HG02840 (cell line): ENCODE measurements at regions not wholly inside any gene's neighbourhood (a gene's known extent, or its start where the extent isn't known, plus 50 kb on each side); places are given as distances from the start of the nearest gene placed in this dataset.
A peak's percentile ranks its signal among the peaks of the same experiment; 100 is the strongest.

Experiments used
- ATAC-seq: cut with Tn5 transposase; IDR thresholded peaks from one replicate; pipeline ENCODE4 v1.9.1; 2021; ENCODE audit warnings: mild to moderate bottlenecking, moderate library complexity, moderate number of reproducible peaks; ENCODE audit not compliant: unreplicated experiment, low FRiP score

DNA sequence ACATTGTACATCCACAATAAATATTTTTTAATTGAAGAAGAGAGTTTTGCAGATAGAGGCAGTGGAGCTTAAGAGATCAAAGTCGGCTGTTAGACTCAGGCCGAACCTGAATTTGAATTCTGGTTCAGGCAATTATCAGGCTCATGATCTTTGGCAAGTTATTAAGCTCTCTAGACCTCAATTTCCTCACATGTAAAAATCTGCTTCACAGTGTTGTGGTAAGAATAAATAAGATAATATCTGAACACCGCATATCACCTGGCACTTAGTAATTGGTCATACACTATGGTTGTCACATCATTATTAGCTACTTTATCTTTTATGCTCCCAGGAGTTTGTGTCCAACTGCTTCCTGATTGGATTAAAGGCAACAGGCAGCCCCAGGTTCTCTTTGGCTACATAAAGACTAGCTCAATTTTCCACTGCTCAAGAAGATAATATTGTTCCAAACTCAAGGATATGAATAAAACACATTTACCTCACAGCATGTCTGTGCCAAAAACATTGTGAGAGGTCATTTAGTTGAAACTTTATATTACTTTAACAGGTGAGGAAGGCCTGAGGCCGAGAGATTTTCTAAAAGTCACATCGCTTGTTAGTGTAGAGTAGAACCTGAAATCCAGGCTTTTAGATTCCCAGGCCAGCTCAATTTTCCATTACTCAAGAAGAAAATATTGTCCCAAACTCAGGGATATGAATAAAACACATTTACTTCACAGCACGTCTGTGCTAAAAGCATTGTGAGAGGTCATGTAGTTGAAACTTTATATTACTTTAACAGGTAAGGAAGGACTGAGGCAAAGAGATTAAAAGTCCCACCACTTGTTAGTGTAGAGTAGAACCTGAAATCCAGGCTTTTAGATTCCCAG, 289.2 kb upstream of the PTGER4 start:
- ATAC-seq = no peak

DNA sequence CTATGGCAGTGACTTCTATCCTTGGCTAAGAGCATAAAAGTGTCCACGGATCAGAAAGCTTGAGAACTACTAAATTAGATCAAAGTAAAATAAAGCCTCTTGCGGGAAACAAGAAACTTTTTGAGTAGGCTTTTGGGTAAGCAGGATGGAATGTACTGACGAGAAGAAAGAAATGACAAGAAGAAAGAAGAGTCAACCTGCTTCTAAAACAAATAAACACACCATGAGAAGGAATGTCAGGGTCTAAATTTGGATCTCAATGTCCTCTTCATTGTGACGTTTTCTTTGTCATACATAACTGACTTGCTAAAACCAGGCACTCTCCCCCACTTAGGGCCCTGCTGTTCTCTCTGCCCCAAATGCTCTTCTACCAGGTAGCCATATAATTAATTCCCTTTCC, 290.1 kb upstream of the PTGER4 start:
- no peak for ATAC-seq

DNA sequence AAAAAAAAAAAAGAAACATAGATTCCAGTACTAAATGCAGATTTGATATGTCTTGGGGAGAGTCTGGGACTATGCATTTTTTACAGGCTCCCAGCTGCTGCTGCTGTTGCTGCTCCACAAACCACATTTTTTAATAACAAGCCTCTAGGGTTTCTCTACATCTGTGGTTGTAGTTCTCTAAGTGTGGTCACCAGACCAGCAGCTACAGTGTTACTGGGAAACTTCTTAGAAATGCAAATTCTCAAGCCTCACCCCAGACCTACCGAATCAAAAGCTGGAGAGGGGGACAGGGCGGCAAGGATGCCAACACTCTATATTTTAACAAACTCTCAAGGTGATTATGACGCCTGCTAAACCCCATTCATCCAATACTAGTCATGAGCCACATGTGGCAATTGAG, 293.4 kb upstream of the PTGER4 start:
- ATAC-seq = peak; percentile 86

DNA sequence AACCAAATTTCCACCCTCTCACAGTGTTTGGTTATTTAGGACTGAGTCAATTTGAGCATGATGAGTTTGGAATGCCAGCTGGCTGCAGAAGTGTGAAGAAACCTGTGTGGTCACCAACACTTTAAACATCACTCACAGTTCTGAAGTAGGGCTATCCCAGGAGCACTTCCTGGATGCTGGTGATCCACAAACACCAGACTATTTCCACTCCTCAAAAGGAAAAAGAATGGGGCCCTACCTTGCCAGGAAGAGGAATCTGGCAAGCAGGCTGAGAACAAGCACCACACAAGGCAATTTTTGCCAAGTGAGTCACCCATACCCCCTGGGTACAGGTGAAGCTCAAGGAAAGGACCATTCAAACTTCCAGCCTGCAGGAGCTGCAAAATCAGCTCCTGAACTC, 294.2 kb upstream of the PTGER4 start:
- no peak for ATAC-seq

DNA sequence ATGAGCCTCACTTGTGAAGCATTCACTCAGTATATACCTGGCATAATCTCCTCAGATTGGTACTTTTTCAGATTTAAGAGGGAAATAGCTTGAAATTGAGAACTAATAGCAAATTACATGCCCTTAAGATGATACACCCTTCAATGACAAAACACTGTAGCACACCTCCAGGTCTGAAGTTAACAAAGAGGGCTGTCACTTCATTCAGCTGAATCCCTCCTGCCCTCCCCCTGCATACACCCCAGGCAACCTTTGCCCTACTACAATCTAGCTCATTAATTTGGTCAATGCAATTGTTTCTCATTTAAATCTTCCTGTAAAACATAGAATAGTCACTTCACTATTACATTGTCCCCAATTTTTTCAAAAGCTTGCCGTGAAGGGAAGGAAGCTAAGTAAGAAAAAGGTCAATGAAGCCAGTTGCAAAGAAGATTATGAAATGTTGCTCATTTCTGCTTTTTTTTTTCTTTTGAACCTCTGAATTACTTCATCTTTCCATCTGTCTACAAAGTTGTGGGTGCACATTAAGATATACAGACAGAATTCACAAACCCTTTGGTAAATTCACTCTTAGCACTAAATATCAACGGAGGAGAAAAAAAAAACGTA, 294.8 kb upstream of the PTGER4 start:
- no peak for ATAC-seq

DNA sequence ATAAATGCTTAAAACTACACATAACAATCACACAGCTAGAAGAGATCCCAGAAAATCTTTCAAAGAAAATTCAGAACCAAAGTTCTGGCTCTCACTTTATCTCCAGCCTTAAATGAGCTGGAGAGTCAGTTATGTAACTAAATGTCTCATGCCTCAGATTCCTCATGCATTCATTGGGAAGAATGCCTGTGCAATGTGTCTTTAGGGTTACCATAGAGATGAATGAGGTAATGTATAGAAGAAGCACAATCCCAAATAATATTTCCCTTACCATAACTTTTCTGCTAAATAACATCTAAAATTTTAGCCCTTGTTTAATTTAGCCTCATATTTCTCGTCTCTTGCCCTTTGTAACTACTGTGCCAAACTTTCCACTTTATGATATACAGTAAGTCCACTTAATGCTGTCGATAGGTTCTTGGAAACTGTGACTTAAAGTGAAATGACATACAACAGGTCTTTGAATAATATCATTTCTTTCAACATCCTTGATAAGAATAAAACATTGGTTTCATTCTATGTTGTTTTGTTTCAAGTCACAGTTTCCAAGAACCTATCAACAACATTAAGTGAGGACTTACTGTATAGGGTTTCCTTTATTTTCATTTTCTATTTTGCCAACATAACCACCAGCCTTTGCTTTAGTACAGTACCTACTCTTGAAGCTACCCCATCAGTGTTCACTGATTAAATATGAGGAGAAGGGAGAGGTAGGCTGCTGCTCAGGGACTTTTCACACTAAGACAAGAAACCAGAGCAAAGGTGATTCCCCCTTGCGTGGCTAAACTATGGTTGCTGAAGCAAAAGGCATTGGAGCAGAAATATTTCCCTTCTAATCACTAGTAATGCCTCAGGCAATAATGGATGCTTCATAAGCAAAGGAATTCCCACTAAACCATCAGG, 295.7 kb upstream of the PTGER4 start:
- no peak for ATAC-seq

DNA sequence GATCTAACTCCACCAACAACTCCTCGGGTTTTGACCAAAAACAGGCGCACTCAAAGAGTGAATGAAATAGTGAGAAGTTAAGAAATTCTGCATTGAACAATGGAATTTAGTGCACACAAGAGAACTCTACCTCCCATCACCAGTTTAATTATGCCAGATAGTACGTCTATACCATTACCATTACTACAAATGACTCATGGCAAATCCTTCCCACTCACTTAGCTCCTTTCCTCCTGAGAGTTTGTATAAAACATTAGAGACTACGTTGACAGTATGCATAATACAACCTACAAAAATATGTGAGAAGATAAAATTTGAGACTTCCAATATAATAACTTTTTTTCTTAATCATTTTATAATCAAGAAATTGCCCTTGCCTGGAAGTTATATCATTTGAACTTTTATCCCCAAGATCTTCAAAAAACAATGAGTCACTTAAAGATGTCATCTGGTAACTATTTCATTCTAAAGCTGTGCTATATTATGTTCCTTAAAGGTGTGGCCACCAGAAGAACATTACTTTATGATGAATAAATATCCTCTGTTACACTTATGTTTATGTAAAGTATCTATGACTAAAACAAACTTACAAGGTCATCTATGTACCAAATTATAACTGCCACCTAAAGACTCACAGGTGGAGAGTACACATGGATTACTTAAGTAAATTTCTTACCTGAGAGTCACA, 297.9 kb upstream of the PTGER4 start:
- no peak for ATAC-seq

DNA sequence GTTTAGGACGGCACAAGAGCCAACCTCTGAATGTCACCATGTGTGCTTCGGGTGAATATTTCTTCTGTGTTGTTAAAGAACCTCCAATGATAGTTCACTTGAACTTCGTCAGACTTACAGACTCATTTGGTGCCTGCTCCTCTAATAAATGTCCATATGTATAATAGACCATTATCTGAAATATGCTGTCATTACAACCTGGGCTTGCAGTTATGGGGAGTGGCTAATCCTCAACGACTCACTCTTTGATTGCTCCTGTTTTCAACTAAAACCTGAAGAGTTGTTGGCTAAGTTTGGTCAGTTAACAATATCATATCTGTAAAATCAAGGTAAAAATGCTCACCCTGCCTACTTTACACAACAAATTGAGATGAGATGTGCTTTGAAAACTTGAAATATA, 298.7 kb upstream of the PTGER4 start:
- ATAC-seq = no peak

DNA sequence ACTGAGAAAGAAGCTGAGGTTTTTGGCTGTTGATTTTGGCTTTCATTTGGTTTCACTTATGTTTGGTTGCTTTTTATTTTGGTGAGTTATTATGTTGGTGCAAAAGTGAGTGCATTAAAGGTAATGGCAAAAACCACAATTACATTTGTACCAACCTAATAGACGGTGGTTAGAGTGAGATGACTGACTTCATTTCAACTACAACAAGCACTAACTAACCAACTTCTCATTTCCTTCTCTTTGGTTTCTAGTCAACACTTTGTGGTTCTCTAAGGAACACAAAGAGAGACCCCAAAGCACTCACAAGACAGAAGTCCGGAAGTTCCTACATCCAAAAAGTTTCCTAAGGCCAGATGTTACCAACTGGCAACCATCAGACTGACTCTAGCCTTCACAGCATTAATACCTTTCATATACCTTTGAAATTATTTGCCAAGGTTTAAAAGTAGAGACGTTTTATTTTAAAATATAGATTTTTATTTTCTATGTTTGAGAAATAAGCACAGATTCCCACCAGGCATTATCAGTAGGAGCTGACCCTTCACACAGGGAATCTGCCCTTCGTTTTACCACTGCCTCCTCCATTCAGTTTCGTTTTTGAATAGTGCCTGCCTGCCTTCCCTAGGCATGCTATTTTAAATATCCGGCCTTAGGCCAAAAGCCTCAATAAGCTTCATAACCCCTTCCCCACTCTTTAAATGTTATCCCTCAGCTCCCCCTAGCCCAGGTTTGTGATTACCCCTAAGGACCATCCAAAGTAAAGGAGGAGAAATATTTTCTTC, 301.1 kb upstream of the PTGER4 start:
- ATAC-seq = peak; percentile 62

DNA sequence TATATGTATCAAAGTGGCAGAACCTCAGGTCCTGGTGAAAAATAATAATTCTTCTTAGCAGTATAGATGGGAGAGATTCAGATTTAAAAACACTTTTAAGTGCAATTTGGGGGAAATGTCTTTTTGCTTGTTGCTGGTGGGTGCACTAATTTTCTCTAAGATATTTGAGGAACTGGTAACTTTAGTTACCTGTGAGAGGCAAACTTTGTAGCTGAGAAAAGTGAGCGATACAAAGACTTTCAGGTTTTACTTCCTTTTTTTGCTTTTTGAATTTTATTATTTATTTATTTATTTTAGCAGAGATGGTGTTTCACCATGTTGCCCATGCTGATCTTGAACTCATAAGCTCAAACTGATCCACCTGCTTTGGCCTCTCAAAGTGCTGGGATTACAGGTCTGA, 303.1 kb upstream of the PTGER4 start:
- no peak for ATAC-seq

DNA sequence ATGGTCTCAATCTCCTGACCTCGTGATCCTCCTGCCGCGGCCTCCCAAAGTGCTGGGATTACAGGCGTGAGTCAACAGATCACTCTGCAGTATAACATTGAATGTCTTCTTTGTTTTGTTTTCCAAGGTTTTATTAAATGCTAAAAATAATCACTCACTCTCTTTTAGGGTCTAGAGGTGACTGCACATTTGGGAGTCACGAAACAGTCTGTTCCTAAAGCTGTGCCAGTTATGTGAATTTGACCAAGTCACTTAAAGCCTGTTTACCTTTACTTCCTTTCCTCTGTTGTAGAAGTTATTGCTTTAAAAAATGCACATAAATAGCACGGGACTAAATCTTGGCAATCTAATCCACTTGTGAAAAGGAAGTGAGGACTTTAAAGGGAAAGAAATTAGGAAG, 304.9 kb upstream of the PTGER4 start:
- no peak for ATAC-seq

DNA sequence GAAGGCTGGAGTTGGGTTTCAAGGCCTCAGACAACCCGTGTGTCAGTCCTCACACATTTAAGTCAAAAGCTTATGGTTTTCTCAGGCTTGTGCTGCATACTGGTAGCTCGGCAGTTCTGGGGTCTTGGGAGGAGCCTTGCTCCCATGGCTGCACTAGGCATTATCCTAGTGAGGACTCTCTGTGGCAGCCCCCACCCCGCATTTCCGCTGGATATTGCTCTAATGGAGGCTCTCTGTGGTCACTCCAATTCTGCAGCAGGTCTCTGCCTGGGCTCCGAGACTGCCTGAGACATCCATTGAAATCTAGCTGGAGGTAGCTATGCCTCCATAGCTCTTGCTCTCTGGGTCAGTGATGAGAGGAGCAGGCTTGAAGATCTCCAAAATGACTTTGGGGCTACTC, 311.5 kb upstream of the PTGER4 start:
- no peak for ATAC-seq

DNA sequence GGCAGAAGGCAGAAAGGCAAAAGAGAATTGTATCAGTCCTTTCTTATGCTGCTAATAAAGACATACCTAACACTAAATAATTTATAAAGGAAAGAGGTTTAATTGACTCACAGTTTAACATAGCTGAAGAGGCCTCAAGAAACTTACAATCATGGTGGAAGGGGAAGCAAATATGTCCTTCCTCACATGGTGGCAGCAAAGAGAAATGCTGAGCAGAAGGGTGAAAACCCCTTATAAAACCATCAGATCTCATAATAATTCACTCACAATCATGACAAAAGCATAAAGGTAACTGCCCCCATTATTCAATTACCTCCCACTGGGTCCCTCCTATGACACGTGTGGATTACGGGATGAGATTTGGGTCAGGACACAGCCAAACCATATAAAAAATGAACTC, 312.5 kb upstream of the PTGER4 start:
- no peak for ATAC-seq

DNA sequence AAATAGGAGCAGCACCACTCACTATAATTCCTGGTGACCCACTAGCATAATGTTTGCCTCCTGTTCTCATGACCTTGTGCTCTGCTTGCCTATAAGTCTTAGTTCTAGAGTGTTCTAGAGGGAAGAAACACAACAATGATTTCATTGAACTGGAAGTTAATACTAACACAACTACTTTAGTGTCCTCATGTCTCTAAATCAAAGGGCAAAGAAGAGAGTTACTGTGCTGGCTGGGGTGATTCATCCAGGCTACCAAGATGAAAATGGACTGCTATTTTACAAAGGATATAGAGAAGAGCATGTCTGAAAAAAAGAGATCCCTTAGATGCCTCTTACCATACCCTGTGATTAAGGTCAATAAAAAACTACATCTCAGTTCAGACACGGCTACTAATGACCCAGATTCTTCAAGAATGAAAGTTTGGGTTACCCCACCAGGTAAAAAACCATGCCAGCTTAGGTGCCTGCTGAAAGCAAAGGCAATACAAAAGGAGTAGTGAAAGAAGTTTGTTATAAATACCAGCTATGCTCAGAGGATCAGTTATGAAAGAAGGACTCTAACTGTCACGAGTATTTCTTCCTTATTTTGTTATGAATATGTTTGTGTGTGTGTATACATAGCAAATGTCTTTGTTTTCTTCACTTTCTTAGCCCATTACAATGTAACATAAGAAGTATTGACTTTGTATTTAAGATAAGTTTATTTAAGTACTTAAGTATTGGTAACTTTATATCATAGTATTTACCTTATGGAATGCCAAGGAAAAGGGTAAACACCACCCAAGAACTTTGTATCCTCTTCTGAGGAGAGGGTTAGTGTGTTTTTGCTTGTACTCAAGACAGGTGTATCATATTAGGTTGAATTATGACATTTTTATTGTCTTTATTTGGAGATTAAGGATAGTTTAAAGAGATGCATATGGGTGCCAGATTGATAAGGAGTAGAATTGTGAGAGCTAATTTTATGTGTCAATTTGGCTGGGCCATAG, 314.1 kb upstream of the PTGER4 start:
- no peak for ATAC-seq

DNA sequence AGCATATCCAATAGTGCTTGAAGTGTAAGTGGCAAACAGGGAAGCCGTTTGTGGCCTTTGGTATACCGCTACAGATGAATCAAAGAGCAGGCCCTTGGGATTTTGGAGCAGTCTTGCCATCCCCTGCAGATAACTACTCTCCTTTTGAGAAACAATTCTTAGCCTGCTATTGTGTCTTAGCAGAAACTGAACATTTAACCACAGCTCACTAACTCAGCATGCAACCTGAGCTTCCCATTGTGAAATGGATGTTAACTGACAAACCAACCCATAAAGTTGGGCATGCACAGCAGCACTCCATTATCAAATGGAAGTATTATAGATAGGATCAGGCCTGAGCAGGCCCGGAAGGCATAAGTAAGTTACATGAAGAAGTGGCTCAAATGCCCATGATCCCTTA, 315.3 kb upstream of the PTGER4 start:
- ATAC-seq = no peak

DNA sequence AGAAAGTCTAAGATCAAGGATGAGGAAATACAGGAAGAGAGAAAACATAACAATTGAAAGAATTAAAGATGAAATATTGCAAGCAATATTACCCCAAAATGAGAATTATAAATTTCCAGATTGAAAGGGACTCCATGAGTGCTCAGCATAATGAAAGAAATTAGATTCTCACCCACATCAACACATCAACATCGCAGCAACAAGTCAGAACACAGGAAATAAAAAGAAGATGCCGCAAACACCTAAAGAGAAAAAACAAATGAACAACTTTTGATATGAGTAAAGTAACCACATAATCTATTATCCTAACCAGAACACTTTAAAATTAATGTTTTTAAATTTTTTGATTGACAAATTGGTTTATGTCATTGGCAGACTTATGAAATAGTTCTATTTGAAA, 318.3 kb upstream of the PTGER4 start:
- no peak for ATAC-seq

DNA sequence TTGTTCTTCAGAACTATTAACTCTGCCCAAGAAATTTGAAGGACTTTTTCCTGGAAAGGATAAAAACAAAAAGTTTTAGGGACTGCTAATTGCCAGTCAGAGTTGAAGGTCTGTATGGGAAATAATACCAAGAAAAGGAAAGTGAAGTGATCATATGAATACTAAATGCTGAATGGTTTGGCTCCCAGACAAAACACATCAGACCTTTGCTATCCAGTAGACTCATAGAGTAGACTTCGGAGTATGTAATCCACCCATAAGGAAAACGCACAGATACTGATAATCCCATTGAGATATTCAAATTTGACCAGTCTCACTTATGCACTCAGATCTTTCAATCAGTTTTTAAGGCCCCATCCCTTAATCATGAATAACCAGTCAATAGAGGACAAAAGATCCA, 319.0 kb upstream of the PTGER4 start:
- no peak for ATAC-seq

DNA sequence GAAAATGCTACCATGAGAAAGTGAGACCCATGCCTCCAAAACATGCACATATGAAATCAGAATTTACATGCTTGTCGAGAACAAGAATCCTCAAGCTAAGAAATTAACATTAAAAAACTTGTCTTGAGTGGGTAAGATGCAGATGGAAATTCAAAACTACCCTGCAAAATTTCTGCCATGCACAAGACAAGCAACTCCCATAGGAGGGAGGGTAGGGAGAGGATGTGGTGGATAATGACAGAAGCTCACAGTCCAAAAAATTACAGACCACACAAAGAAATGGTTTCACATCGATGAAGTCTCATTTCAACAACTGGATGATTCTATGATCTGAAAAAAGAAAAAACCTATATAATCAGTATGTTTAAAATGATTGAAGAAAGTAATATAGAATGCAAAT, 319.9 kb upstream of the PTGER4 start:
- ATAC-seq = no peak

DNA sequence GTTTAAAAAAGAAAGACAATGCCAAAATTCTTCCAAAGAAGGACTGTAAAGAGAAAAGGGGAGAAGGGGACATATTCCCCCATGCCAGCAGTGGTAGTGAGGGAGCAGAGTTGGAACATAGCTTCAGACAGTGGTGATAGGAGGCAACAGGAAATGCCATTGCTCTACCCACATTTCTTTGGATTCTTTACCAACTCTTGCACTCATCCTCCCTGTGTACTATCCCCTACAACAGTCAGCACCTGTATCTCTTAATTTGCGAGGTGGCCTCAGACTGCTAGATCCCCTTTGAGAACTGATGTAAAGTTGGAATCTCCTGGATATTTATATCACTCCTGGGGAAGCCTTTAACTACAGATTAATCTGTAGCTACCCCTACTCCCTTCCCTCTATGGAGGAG, 320.6 kb upstream of the PTGER4 start:
- ATAC-seq = no peak
